Erythroblast (primary cell): ENCODE measurements at regions not wholly inside any gene's neighbourhood (a gene's known extent, or its start where the extent isn't known, plus 50 kb on each side); places are given as distances from the start of the nearest gene placed in this dataset.

Experiments
- GATA1 ChIP-seq: IDR thresholded peaks from 2 replicates; pipeline ENCODE4 v1.6.1; 2011; ENCODE audit warnings: low read depth, mild to moderate bottlenecking, control low read depth, low read length, moderate library complexity
- POLR2A ChIP-seq: IDR thresholded peaks from 2 replicates; pipeline ENCODE4 v1.6.1; 2011; ENCODE audit warnings: mild to moderate bottlenecking, low read length

DNA sequence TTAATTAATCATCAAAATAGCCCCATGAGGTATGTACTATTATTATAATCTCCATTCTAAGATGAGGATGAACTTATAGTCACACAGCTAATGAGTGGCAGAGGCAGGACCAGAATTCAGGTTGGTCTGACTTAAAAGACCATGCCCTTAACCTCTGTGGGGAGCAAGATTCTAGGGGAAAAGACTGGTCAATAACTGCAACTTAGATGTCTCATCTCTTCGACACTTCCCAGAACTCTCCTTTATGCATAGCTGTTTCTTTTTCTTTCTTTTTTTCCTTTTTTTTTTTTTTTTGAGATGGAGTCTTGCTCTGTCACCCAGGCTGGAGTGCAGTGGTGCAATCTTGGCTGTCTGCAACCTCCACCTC lies 66.3 kb upstream of the RTN4 start:
- TF ChIP-seq POLR2A (no peak), GATA1 (no peak)
